ENCODE measurements at regions not wholly inside any gene's neighbourhood (a gene's known extent, or its start where the extent isn't known, plus 50 kb on each side); places are given as distances from the start of the nearest gene placed in this dataset.

DNA sequence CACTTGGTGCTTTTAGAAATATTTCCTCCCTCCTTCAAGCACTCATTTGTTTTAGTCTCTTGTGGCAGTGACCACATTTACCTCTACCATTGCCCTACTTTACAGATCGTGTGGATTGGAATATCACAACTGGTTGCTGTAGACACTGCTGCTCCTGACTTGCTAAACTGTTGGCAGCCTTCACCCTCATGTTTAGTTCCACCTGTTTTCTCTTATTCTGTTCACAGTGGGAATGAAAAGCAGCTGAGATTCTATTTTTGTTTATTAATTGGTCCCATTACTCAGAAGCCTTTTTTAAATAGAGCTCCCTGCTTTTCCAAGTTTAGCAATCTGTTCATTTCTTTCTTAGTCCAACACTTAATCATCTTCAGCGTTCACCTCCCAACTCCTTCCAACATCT lies 308.9 kb downstream of the RWDD3 start:
- TF ChIP-seq POLR2AphosphoS5 (IDR thresholded peaks at IDR 0.05; ENCODE audit: low read depth) (no peak), GABPA (IDR thresholded peaks at IDR 0.05; ENCODE audit: low read depth) (no peak), SPI1 (IDR thresholded peaks at IDR 0.05; ENCODE audit: borderline replicate concordance, low read depth) (no peak)
- TF ChIP-seq, protein P1, sequence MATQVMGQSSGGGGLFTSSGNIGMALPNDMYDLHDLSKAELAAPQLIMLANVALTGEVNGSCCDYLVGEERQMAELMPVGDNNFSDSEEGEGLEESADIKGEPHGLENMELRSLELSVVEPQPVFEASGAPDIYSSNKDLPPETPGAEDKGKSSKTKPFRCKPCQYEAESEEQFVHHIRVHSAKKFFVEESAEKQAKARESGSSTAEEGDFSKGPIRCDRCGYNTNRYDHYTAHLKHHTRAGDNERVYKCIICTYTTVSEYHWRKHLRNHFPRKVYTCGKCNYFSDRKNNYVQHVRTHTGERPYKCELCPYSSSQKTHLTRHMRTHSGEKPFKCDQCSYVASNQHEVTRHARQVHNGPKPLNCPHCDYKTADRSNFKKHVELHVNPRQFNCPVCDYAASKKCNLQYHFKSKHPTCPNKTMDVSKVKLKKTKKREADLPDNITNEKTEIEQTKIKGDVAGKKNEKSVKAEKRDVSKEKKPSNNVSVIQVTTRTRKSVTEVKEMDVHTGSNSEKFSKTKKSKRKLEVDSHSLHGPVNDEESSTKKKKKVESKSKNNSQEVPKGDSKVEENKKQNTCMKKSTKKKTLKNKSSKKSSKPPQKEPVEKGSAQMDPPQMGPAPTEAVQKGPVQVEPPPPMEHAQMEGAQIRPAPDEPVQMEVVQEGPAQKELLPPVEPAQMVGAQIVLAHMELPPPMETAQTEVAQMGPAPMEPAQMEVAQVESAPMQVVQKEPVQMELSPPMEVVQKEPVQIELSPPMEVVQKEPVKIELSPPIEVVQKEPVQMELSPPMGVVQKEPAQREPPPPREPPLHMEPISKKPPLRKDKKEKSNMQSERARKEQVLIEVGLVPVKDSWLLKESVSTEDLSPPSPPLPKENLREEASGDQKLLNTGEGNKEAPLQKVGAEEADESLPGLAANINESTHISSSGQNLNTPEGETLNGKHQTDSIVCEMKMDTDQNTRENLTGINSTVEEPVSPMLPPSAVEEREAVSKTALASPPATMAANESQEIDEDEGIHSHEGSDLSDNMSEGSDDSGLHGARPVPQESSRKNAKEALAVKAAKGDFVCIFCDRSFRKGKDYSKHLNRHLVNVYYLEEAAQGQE (IDR thresholded peaks at IDR 0.05; ENCODE audit: insufficient replicate concordance, low read depth), result no peak
- TF ChIP-seq, protein P2, sequence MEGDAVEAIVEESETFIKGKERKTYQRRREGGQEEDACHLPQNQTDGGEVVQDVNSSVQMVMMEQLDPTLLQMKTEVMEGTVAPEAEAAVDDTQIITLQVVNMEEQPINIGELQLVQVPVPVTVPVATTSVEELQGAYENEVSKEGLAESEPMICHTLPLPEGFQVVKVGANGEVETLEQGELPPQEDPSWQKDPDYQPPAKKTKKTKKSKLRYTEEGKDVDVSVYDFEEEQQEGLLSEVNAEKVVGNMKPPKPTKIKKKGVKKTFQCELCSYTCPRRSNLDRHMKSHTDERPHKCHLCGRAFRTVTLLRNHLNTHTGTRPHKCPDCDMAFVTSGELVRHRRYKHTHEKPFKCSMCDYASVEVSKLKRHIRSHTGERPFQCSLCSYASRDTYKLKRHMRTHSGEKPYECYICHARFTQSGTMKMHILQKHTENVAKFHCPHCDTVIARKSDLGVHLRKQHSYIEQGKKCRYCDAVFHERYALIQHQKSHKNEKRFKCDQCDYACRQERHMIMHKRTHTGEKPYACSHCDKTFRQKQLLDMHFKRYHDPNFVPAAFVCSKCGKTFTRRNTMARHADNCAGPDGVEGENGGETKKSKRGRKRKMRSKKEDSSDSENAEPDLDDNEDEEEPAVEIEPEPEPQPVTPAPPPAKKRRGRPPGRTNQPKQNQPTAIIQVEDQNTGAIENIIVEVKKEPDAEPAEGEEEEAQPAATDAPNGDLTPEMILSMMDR (IDR thresholded peaks at IDR 0.05; ENCODE audit: insufficient read depth, low read length), result no peak
- no peak overlapping the region for H3K27ac ChIP-seq (replicated peaks)
- no peak overlapping the region for H3K4me3 ChIP-seq (replicated peaks; ENCODE audit: insufficient read depth, low read length)
- no peaks in the 10 kb centered on the region for H3K27me3 ChIP-seq (ENCODE audit: insufficient read depth, poor library complexity, severe bottlenecking)
- DNase-seq (ENCODE audit: low read depth in 1 of 2, low spot score in 1 of 2), result no peak

GRCh38 chr1:95547005-95547404 lies 313.0 kb downstream of the RWDD3 start:
- no peaks in the 10 kb centered on the region for H3K27me3 ChIP-seq (ENCODE audit: insufficient read depth, poor library complexity, severe bottlenecking)
- H3K27ac ChIP-seq (replicated peaks), result no peak overlapping the region
- DNase-seq (ENCODE audit: low read depth in 1 of 2, low spot score in 1 of 2), result no peak
- H3K4me3 ChIP-seq (replicated peaks; ENCODE audit: insufficient read depth, low read length), result no peak overlapping the region
- TF ChIP-seq GABPA (IDR thresholded peaks at IDR 0.05; ENCODE audit: low read depth), result no peak
- TF ChIP-seq, protein P1 (IDR thresholded peaks at IDR 0.05; ENCODE audit: insufficient replicate concordance, low read depth), result no peak
- no peak for TF ChIP-seq SPI1 (IDR thresholded peaks at IDR 0.05; ENCODE audit: borderline replicate concordance, low read depth)
- TF ChIP-seq, protein P2 (IDR thresholded peaks at IDR 0.05; ENCODE audit: insufficient read depth, low read length), result no peak
- TF ChIP-seq POLR2AphosphoS5 (IDR thresholded peaks at IDR 0.05; ENCODE audit: low read depth), result no peak

DNA sequence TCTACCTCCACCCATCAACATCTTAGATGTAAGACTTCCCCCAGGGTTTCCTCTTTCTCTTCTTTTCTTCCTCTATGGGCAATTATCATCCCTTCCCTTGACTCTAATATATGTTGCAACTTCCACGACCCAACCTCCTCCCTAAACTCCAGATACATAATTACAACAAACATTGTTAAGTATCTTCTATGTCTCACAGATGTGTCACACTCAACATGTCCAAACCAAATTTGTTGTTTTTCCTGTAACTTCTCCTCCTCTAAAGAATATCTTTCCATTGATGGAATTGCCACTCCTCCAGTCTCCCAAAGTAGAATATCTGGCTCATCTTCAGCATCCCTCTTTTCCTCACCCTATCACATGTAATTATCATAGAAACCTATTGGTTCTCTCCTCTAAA lies 314.2 kb downstream of the RWDD3 start:
- Histone ChIP-seq H3K27ac (replicated peaks) (no peak overlapping the region), H3K27me3 (ENCODE audit: insufficient read depth, poor library complexity, severe bottlenecking) (no peaks in the 10 kb centered on the region), H3K4me3 (replicated peaks; ENCODE audit: insufficient read depth, low read length) (no peak overlapping the region)
- no peak for DNase-seq (ENCODE audit: low read depth in 1 of 2, low spot score in 1 of 2)
- no peak for TF ChIP-seq GABPA (IDR thresholded peaks at IDR 0.05; ENCODE audit: low read depth)
- TF ChIP-seq, protein P2 (IDR thresholded peaks at IDR 0.05; ENCODE audit: insufficient read depth, low read length), result no peak
- TF ChIP-seq, protein P1 (IDR thresholded peaks at IDR 0.05; ENCODE audit: insufficient replicate concordance, low read depth), result no peak
